ENCODE measurements at regions not wholly inside any gene's neighbourhood (a gene's known extent, or its start where the extent isn't known, plus 50 kb on each side); places are given as distances from the start of the nearest gene placed in this dataset.

GRCh38 chrX:103158317-103158621 lies 56.6 kb upstream of the BEX4 start (continued):
- TF ChIP-seq CHD7 (IDR thresholded peaks at IDR 0.05; ENCODE audit: insufficient replicate concordance, low read length) (no peak), BCL11A (IDR thresholded peaks at IDR 0.05; ENCODE audit: low read depth in 2 of 2, low read length in 2 of 2) (no peak), RAD21 (IDR thresholded peaks at IDR 0.05 in 1 of 2, conservative IDR thresholded peaks at IDR 0.05 in 1 of 2; ENCODE audit: low read depth in 2 of 2, low read length in 2 of 2) (no peak)
